DOHH2 (cell line): ENCODE measurements at regions not wholly inside any gene's neighbourhood (a gene's known extent, or its start where the extent isn't known, plus 50 kb on each side); places are given as distances from the start of the nearest gene placed in this dataset.

Experiments
- EZH2phosphoT487 ChIP-seq: fragments of 200-600 bp; sonication (generic); IDR thresholded peaks from 2 replicates; pipeline ENCODE4 v1.6.1; 2017; ENCODE audit warnings: borderline replicate concordance, mild to moderate bottlenecking, antibody characterized with exemption, low read length, moderate library complexity, mixed read lengths
- TF ChIP-seq, protein P1 (sequence below): fragments of 200-600 bp; sonication (generic); IDR thresholded peaks from one replicate; pipeline ENCODE4 v1.5.1; 2014; ENCODE audit warnings: antibody characterized with exemption, mild to moderate bottlenecking, low read depth, low read length; ENCODE audit not compliant: poor library complexity, severe bottlenecking

GRCh38 chr9:115838417-115838816, 315.2 kb upstream of the PAPPA start:
- no peak for TF ChIP-seq EZH2phosphoT487
- TF ChIP-seq, protein P1, sequence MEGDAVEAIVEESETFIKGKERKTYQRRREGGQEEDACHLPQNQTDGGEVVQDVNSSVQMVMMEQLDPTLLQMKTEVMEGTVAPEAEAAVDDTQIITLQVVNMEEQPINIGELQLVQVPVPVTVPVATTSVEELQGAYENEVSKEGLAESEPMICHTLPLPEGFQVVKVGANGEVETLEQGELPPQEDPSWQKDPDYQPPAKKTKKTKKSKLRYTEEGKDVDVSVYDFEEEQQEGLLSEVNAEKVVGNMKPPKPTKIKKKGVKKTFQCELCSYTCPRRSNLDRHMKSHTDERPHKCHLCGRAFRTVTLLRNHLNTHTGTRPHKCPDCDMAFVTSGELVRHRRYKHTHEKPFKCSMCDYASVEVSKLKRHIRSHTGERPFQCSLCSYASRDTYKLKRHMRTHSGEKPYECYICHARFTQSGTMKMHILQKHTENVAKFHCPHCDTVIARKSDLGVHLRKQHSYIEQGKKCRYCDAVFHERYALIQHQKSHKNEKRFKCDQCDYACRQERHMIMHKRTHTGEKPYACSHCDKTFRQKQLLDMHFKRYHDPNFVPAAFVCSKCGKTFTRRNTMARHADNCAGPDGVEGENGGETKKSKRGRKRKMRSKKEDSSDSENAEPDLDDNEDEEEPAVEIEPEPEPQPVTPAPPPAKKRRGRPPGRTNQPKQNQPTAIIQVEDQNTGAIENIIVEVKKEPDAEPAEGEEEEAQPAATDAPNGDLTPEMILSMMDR = no peak
